Jurkat, Clone E6-1 (cell line): ENCODE measurements at regions not wholly inside any gene's neighbourhood (a gene's known extent, or its start where the extent isn't known, plus 50 kb on each side); places are given as distances from the start of the nearest gene placed in this dataset.

Source experiments
- DNase-seq: peaks from one replicate; pipeline ENCODE4 v3.0.0-alpha.2; 2011; ENCODE audit warnings: low read depth, low spot score
- H3K4me3 ChIP-seq: 2 replicates; pipeline ENCODE4 v1.5.1; 2011; ENCODE audit warnings: mild to moderate bottlenecking, low read length, control low read depth, moderate library complexity

DNA sequence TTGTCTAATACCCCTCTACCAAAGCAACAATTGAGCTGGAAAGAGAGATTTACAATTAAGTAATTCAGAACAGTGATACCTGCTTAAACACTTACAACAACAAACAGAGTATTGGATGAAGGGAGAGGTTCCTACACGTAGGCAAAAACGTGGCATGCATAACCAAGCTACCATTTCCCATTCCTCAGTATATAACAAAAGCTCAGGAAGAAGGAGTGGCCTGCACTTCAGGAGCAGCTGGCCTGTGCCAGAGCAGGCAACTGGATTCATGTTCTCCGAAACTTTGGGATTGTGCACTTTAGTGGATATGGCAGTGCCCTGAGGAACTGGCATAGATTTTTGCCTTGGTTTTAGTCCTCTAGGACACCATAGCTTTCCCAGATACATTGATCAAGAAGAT is 630.2 kb upstream of the PCDH9 start:
- no peak overlapping the region for H3K4me3 ChIP-seq
- DNase-seq: no peak

DNA sequence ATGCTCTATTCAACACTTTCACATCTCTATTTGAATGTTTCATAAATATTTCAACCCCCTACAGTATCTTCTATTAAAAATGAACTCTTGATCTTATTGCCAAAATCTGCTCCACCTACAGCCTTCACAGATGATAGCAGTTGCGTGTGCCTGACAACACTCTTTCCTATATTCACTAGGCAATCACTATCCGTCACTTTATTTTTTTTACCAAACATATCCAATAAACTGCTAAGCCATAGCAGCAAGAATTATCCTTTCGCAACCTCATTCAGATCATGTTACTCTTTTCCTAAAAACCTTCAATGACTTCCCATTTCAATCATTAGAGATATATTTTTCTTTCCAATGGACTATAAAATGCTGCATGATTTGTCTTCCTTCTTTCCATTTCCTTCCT is 629.8 kb upstream of the PCDH9 start:
- H3K4me3 ChIP-seq: no peak overlapping the region

DNA sequence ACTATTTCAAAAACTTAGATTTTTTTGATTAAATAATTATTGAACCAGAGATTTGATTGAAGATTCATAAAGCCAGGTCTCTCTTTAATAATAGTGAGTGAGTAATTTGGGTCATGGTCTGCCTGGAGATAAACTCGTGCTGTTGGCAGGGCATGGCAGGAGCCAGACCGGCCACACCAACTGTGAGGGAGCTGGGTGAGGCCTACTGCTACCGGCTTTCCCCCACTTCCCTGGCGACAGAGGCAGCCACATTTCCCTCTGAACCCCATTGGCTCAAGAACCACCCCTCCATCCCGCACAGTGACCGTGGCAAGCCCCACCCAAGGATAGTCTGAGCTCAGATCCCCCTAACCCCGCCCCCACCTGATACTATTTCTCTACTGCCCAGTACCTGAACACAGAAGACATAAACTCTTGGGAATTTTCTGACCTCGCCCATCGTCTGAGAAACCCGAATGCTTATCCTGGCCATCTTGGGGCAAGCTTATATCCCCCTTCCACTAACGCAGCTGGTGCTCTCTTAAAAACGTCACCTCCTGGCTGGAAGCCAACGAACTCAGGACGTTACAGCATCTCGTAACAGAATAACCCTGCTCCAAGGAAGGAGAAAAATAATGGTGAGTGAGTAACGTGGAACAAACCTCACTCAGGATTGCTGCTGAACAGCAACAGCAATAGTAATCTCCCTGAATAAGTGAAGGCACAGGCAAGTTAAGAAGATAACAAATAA is 627.6 kb upstream of the PCDH9 start:
- no peak for DNase-seq
- no peak overlapping the region for H3K4me3 ChIP-seq

More for the DNA sequence above, 629.8 kb upstream of the PCDH9 start:
- no peak for DNase-seq

DNA sequence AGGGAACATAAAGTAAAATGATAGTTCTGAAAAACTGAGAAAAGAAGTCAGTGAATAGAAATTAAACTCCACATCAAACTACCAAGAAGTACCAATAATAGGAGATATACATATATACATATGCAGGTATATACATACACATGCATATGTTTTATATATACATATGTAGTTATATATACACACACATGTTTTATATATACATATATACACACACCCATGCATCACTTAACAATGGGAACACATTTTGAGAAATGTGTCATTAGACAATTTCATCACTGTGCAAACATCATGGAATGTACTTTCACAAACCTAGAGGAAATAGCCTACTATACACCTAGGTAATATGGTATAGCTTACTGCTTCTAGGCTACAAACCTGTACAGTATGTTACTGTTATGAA is 626.8 kb upstream of the PCDH9 start:
- H3K4me3 ChIP-seq: no peak overlapping the region
- no peak for DNase-seq

DNA sequence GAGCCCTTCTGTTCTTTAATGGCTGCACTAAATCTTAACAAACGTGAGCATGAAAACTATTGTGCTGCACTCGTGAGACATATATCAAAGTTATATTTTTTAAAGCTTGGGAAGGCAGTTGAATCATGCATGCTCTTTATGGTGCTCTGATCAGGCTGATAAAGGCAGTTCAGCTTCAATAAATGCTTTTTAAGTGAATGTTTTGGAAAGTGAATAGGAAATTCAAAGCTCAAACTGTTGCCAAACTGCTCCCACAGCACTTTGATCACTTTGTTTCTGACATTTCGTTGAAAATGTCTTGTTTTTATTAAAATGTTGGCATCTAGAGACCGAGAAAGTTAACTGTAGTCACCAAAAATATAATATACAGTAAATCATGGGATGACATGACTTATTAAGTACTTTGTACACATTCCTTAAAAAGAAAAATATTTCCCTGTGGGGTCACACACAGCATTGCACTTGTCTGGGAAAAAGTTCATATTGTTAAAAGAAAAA is 625.7 kb upstream of the PCDH9 start:
- H3K4me3 ChIP-seq: no peak overlapping the region
- no peak for DNase-seq

DNA sequence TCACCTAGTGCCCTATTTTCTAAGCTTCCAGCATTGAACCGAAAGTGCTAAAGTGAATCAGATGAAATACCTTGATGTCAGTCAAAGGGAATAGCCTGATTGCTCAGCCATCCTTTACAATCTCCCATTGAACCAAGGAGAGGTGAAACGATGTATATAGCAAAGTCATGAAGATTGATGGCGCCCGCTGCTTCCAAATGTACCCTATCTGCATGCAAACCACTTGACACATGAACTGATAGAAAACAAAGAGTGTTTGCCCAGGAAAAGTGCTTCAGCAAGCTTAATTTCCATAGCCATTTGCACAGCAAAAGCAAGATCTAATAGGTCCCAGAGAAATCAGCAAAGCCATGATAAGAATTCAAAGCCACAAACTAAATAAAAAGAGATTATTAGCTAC is 624.9 kb upstream of the PCDH9 start:
- H3K4me3 ChIP-seq: no peak overlapping the region
- DNase-seq: no peak

DNA sequence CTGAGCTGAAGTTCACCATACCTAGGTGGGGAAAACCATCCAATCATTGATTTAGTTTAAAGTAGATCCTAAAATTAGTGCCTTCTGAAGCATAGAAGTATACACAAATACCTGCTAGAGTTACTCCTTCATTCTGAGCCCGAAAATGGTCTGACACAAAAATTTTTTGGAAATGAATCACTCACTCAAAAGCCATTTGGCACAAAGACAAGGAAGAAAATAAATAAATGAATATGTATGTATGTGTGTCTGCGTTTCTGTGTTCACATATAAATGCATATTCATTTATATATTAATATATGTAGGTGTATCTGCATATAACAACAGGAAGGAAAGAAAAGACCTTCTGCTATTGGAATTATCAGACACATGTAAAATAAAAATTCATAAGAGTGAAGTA is 614.4 kb upstream of the PCDH9 start:
- no peak overlapping the region for H3K4me3 ChIP-seq
- DNase-seq: no peak

DNA sequence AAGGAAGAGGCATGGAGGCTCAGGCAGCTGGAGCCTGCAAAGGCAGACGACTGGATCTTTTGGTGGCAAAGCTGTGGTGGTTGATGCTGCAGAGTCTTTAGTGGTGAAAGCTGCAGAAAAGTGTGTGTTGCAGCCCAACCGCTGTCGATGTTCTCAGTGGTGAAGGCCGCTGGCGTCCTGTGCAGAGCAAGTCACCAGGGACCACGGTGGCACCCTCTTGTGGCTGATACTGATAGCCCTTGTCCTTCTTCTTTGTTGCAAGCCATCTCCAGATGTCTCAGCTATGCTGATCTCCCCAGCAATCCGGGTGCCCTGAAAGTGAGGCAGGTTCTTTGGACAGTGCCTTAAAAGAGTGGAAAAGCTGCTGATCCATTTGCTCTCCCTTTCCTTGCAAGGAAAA is 610.9 kb upstream of the PCDH9 start:
- peak; percentile 7 for DNase-seq
- H3K4me3 ChIP-seq: no peak overlapping the region

DNA sequence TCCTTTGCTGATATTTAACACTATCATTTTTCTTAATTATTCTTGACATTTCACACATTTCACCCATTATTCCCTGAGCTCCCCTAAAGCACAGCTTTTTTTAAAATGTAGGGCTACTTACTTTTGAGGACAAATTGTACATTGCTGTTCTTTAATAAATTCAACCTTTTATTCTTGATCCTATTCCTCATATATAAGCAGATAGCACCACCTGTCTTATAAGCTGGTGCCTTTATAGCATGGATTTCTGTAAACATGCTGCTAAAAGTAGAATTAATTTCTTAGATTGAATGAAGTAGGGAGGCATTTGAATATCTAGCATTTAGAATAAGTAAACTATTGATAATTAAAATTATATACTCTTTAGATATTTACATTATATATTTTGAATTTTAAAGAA is 603.4 kb upstream of the PCDH9 start:
- H3K4me3 ChIP-seq: no peak overlapping the region
- DNase-seq: no peak

DNA sequence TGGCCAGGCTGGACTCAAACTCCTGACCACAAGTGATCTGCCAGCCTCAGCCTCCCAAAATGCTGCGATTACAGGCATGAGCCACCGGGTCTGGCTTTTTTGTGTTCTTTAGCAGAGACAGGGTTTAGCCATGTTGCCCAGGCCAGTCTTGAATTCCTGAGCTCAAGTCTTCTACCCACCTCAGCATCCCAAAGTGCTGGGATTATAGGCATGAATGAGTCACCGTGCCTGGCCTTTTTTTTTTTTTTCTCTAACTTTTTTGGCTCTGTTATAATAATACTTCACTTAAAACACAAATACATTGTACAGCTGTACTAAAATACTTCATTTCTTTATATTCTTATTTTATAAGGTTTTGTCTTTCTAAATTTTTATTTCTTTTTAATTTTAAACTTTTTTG is 599.5 kb upstream of the PCDH9 start:
- DNase-seq: no peak
- H3K4me3 ChIP-seq: no peak overlapping the region

DNA sequence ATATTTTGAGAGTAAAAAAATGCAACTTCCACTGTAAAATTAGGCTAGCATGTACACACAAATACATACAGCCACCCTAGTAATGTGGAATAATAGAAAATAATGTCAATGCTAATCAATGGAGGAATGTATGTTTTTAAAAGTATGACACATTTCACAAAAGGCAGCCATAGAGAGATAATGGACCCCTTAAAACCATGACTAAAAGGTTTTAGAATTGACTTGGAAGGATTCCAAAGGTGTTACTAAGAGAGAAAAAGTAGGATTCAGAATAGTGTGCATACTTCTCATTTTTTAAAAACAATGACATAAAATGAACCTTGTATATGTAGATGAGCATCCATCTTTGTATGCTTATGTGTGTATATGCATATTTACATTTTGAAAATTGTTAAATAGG is 597.9 kb upstream of the PCDH9 start:
- H3K4me3 ChIP-seq: no peak overlapping the region
- DNase-seq: no peak

DNA sequence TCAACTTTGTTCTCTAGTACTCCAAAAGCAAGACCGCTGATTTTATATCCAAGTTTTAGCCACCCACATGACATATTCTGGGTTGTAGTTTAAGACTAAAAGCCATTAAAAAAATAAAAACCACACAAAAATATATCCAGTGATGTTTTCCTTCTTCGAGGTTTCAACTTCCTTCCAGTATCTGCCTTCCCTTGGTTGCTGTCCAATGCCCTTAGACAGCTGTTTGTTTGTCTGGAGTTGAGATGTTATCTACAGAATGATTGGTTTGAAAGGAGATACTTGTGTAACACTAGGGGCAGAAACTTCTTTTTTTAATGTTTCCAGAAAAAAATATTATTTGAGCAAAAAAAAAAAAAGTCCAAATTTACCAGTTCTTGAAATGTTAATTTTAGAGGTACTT is 591.5 kb upstream of the PCDH9 start:
- no peak overlapping the region for H3K4me3 ChIP-seq
- DNase-seq: no peak

DNA sequence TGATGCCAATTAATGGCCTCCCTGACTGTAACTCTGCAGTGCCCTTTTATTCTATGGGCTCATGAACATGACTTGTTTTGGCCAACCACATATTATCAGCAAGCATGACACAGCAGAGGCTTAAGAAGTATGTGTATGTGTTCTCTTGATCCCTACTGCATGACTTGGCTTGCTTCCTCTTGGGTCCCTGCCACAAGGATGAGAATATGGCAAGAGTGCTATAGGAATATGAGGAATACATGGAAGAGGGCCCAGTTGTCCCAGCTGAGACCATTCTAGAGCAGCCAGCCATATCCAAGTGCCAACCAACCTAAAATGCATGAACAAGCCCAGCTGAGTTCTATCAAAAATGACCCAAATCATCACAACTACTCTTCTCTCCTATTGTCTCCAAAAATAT is 576.7 kb upstream of the PCDH9 start:
- no peak overlapping the region for H3K4me3 ChIP-seq
- DNase-seq: no peak

DNA sequence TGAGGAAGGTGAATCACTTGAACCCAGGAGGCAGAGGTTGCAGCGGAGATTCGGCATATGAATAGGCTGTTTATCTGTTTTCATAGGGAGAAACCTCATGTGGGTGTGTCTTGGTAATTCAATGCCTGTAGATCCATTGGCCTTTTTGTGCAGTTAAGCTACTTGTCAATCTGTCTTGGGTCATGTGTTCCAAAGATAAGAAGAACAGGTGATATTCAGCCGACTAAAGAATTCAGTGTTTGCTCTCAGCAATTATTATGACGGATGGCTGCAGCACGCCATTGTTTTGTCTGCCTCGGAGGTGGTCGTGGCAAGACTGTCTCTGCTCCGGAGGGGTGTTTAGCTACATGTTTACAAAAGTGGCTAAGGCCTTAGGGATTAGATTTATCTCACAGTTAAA is 573.0 kb upstream of the PCDH9 start:
- no peak for DNase-seq
- no peak overlapping the region for H3K4me3 ChIP-seq

DNA sequence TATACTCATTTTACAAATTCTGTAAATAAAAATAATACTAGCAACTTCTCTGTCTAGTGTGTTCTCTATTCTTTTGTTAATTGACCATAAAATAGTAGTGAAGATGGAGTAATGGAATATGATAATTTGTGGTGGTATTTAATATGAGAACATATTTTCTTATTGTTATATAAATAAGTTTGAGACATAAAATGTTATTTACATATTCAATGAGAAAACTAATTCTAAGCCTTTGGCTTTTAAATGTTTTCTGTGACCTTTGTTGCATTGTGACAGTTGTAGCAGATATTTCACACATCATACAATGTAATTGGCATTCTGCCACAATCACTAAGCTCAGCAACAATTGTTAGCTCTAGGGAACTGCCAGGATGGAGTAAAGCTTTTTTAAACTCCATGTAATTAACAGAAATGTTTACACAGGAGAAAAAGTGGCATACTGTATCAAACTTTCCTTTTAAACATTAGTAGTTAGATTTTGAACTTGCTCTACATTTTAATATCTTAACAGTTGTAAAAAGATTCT is 562.1 kb upstream of the PCDH9 start:
- H3K4me3 ChIP-seq: no peak overlapping the region
- no peak for DNase-seq

DNA sequence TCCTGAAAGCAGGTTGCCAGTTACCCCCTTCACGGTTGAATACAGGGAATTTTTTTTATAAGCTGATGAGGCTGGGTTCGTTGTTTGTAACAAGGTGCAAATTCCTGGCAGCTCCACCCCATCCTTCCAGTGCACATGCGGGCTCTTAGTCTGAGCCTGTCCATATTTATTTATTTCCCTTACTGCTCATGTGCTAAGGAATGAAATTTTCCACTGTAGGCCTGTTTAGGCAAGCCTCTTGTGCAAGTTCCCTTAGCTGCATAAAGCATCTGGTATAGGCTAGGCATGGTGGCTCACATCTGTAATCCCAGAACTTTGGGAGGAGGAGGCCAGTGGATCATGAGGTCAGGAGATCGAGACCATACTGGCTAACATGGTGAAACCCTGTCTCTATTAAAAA is 560.9 kb upstream of the PCDH9 start:
- no peak for DNase-seq
- H3K4me3 ChIP-seq: no peak overlapping the region

DNA sequence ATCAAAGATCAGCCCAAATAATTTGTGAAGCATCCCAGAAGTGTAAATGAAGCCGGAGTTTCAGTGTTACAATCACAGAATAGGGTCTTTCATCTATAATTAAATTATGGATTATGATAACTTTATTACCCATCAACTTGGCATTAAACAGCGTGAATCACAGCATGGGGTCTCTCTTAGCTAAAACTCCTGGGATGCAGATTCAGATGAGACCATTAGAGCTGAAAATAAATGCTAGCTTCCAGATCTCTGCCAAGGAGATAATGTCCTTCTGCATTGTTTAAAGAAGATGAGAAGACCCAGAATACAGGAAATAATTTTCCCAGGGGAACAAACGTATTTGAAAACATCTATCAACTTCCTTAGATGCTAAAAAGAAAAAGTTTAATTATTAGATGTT is 546.0 kb upstream of the PCDH9 start:
- no peak overlapping the region for H3K4me3 ChIP-seq
- DNase-seq: no peak

DNA sequence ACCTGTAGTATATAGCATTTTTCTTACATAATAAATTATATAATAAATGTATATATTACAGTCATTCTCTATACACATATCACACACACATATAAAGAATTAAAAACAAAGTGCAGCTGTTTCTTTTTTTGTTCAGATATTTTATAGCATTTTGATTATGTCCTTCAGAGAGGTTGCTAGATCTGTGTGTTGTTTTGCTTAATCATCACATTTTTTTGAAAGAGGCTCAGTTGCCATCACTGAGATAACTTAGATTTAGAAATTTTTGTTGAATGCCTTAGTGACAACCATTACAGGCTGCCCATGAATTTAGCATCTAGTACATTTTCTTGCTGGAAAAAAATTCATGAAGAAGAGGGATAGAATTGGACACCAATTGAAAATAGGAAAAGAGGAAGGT is 545.2 kb upstream of the PCDH9 start:
- H3K4me3 ChIP-seq: no peak overlapping the region
- DNase-seq: no peak

DNA sequence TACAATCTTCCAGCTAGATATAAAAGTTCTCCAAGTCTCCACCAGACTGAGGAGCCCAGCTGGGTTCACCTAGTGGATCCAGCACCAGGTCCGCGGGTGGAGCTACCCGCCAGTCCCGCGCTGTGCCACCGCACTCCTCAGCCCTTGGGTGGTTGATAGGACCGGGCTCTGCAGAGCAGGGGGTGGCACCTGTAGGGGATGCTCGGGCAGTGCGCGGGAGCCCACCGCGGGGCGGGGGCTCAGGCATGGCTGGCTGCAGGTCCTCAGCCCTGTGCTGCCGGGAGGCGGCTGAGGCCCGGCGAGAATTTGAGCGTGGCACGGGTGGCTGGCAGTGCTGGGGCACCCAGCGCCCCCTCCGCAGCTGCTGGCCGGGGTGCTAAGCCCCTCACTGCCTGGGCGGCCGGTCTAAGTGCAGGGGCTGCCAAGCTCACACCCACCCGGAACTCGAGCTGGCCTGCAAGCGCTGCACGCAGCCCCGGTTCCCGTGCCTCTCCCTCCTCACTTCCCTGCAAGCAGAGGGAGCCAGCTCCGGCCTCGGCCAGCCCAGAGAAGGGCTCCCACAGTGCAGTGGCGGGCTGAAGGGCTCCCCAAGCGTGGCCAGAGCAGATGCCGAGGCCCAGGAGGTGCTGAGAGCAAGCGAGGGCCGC is 542.8 kb upstream of the PCDH9 start:
- no peak overlapping the region for H3K4me3 ChIP-seq
- DNase-seq: no peak

DNA sequence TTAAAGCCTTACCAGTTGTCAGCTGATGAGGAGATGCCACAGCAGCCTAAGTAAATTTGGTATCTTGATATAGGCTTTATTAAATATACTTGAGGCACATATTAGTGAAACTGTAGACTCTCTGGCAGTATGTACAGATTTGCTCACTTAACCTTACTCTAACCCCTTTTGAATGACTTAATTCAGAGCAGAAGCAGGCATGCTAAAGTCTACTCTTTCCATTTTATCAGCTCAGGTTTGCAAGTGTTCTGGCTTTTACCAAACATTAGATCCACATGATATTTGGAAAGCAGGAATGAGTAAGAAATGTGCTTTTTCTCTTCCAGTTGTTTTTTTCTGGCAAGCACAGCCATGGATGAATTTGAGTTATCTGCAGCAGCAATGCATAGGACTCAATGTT is 541.0 kb upstream of the PCDH9 start:
- DNase-seq: no peak

DNA sequence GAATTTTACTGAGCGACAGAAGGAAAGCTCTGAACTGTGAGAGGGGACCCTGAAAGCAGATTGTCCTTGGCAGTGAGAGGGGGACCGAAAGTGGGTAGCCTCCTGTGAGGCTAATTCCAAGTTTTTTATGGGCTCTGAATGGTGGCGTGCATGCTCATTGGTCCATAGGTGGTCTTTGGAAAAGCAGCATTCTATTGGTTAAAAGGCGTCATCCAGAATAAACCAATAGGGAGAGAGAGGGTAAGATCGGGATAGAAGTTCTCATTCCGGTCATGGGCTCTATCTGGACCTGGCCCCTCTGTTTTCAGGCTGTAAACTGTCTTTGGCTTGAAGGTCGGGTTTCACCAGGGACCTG is 539.8 kb upstream of the PCDH9 start:
- no peak for DNase-seq
- no peak overlapping the region for H3K4me3 ChIP-seq

More for the DNA sequence above, 541.0 kb upstream of the PCDH9 start:
- no peak overlapping the region for H3K4me3 ChIP-seq
